Posterior cingulate gyrus (tissue), 11 donors: ENCODE measurements at regions not wholly inside any gene's neighbourhood (a gene's known extent, or its start where the extent isn't known, plus 50 kb on each side); places are given as distances from the start of the nearest gene placed in this dataset.

Experiments
- DNase-seq, 10 donors: peaks; one replicate each; pipeline versions ENCODE4 v3.0.0 to v3.0.0-alpha.2; 2020 to 2021; ENCODE audit warnings: mixed read lengths in 3 of 10
- intact Hi-C: fragments of 100-400 bp; cut with DNase I; formaldehyde crosslinking; loops from one replicate; pipeline ENCODE4 v1.15.1; 2023

- intact Hi-C loops, result no loop called here
- DNase-seq, result no peak
Measured at GRCh38 chr1:63268876-63269275, 53.5 kb upstream of the FOXD3 start.

GRCh38 chr1:63269571-63269970 is 52.8 kb upstream of the FOXD3 start:
- intact Hi-C loops, result no loop called here
- DNase-seq, result no peak
